Colonic mucosa (tissue), 4 donors: ENCODE measurements at regions not wholly inside any gene's neighbourhood (a gene's known extent, or its start where the extent isn't known, plus 50 kb on each side); places are given as distances from the start of the nearest gene placed in this dataset.

ENCODE experiments used
- DNase-seq: peaks from one replicate; pipeline ENCODE4 v3.0.0-alpha.2; 2020
- H3K27ac ChIP-seq: fragments of 200-600 bp; one replicate; pipeline ENCODE4 v1.8.0; 2021
- H3K27me3 ChIP-seq: fragments of 200-600 bp; one replicate; pipeline ENCODE4 v1.8.0; 2021
- H3K36me3 ChIP-seq: fragments of 200-600 bp; one replicate; pipeline ENCODE4 v1.8.0; 2021
- H3K4me1 ChIP-seq: fragments of 200-600 bp; one replicate; pipeline ENCODE4 v1.8.0; 2021; ENCODE audit warnings: mild to moderate bottlenecking
- H3K4me3 ChIP-seq: fragments of 200-600 bp; one replicate; pipeline ENCODE4 v1.8.0; 2021
- H3K9ac ChIP-seq, 2 donors: one replicate each; pipeline ENCODE4 v1.7.0; 2013; ENCODE audit warnings: control low read depth in 2 of 2, low read depth in 2 of 2, low read length in 2 of 2
- H3K9me3 ChIP-seq: fragments of 200-600 bp; one replicate; pipeline ENCODE4 v1.8.0; 2021
- intact Hi-C: fragments of 100-400 bp; cut with DNase I; formaldehyde crosslinking; loops from one replicate; pipeline ENCODE4 v1.14.1; 2022
- TF ChIP-seq, protein P1 (sequence below): fragments of 200-600 bp; IDR thresholded peaks from one replicate; pipeline ENCODE4 v1.8.0; 2022; ENCODE audit warnings: antibody characterized with exemption, mild to moderate bottlenecking
- donor health status: healthy.
- donor health status: DM: no; HTN: no; CAD: no.
- donor health status: DM: no; HTN: no; CAD: no.

DNA sequence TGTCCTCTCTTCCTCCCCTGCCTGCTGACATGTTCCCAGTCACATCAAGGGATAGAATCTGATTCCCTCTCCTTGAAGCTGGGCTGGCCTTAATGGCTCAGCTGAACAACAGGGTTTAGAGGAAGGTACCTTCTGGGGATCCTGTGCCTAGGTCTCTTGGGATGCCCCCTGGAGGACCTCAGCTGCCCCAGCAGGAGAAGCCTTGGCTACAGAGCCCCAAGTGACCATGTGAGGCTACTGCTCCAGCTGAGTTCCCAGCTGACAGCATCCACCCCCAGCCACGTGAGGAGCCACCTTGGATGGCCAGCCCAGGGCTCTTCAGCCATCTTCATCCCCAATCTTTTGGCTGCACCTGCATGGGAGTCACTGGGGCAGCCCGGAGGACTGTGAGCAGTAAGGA is 1499.3 kb downstream of the TBC1D22A start:
- intact Hi-C loops: no loop called here
- no peak overlapping the region for H3K9ac ChIP-seq
- DNase-seq: no peak

DNA sequence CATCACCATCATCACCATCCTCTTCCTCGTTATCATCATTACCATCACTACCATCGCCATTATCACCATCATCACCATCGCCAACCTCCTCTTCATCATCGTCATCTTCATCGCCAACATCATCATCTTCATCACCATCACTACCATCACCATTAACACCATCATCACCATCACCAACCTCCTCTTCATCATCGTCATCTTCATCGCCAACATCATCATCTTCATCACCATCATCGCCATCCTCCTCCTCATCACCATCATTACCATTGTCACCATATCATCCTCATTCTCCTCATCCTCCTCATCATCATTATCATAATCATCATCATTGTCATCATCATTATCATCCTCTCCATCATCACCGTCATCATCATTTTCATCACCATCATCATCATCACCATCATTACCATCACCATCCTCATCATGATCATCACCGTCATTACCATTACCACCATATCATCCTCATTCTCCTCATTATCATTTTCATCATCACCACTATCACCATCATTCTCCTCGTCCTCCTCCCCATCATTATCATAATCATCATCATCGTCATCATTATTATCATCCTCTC is 1498.7 kb downstream of the TBC1D22A start:
- Histone ChIP-seq H3K36me3 (no peaks in the 10 kb centered on the region), H3K27me3 (no peaks in the 10 kb centered on the region), H3K4me1 (no peaks in the 10 kb centered on the region), H3K9me3 (no peaks in the 10 kb centered on the region), H3K9ac (no peak overlapping the region), H3K4me3 (no peak overlapping the region), H3K27ac (no peak overlapping the region)
- TF ChIP-seq, protein P1, sequence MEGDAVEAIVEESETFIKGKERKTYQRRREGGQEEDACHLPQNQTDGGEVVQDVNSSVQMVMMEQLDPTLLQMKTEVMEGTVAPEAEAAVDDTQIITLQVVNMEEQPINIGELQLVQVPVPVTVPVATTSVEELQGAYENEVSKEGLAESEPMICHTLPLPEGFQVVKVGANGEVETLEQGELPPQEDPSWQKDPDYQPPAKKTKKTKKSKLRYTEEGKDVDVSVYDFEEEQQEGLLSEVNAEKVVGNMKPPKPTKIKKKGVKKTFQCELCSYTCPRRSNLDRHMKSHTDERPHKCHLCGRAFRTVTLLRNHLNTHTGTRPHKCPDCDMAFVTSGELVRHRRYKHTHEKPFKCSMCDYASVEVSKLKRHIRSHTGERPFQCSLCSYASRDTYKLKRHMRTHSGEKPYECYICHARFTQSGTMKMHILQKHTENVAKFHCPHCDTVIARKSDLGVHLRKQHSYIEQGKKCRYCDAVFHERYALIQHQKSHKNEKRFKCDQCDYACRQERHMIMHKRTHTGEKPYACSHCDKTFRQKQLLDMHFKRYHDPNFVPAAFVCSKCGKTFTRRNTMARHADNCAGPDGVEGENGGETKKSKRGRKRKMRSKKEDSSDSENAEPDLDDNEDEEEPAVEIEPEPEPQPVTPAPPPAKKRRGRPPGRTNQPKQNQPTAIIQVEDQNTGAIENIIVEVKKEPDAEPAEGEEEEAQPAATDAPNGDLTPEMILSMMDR: no peak
- intact Hi-C loops: no loop called here
- no peak for DNase-seq

More for the DNA sequence above, 1499.3 kb downstream of the TBC1D22A start:
- H3K9me3 ChIP-seq: no peaks in the 10 kb centered on the region
- H3K27me3 ChIP-seq: no peaks in the 10 kb centered on the region
- H3K27ac ChIP-seq: no peak overlapping the region
- H3K4me3 ChIP-seq: no peak overlapping the region
- H3K36me3 ChIP-seq: no peaks in the 10 kb centered on the region
- no peaks in the 10 kb centered on the region for H3K4me1 ChIP-seq
- TF ChIP-seq, protein P1: no peak

DNA sequence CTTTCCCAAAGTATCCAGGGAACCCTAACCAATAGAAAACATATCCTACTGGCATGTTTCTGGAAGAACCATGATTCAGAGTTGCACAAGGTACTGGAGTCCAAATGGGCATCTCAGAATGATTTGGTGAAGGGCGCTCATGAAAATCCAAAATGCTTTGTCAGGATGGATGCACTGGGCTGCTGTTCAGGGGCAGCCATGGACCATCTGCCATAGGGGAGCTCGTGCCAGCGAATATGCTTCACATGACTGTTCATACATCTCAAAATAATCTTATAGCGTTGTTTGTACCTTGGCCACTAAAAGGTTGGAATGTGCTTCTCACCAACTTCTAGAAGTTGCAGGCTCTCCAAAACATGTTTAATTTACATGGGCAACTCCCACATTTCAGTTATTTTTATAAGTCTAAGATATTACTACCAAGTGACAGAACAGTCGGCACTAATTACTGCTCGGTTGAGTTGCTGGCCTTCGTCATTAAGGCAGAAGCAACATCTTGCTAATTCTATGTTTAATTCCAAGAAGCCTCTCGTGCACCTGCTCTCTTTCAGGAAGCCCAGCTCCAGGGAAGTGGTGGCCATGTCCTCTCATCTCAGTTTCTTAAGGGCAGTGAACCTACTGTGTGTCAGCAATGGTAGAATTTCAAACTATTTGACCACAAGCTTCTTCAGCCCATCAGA is 1497.7 kb downstream of the TBC1D22A start:
- TF ChIP-seq, protein P1: no peak
- H3K27me3 ChIP-seq: no peaks in the 10 kb centered on the region
- no peaks in the 10 kb centered on the region for H3K9me3 ChIP-seq
- no peak overlapping the region for H3K4me3 ChIP-seq
- H3K4me1 ChIP-seq: no peaks in the 10 kb centered on the region
- no peaks in the 10 kb centered on the region for H3K36me3 ChIP-seq
- H3K9ac ChIP-seq: no peak overlapping the region
- DNase-seq: no peak
- intact Hi-C loops: no loop called here
- H3K27ac ChIP-seq: no peak overlapping the region

DNA sequence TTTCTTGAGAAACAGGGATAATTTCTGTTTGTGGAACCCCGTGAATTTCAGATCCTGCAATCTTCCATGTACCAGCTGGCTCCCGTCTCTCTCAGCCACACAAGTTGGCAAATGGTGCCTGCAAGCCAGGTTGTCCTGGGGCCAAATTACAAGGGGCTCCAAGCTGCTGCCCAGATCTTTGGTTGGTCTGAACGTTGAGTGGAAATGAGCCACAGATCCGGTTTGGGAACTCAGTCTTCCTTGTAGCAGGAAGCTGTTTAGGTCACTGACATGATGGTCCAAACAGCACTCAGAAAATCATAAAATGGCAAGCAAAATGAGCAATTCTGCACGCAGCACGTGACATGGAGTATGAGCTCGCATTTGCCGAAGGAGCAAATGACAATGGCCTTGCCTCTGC is 1496.4 kb downstream of the TBC1D22A start:
- H3K9me3 ChIP-seq: no peaks in the 10 kb centered on the region
- no peaks in the 10 kb centered on the region for H3K27me3 ChIP-seq
- no peaks in the 10 kb centered on the region for H3K4me1 ChIP-seq
- H3K4me3 ChIP-seq: no peak overlapping the region
- H3K9ac ChIP-seq: no peak overlapping the region
- H3K36me3 ChIP-seq: no peaks in the 10 kb centered on the region
- H3K27ac ChIP-seq: no peak overlapping the region
- DNase-seq: no peak
- TF ChIP-seq, protein P1: no peak
- intact Hi-C loops: no loop called here

- Histone ChIP-seq H3K36me3 (no peaks in the 10 kb centered on the region), H3K4me1 (no peaks in the 10 kb centered on the region), H3K9me3 (no peaks in the 10 kb centered on the region), H3K27ac (no peak overlapping the region), H3K9ac (no peak overlapping the region), H3K27me3 (no peaks in the 10 kb centered on the region), H3K4me3 (no peak overlapping the region)
- intact Hi-C loops: no loop called here
- DNase-seq: no peak
- TF ChIP-seq, protein P1: no peak
Measured at GRCh38 chr22:48258064-48258701, 1495.7 kb downstream of the TBC1D22A start.
